ENCODE measurements at regions not wholly inside any gene's neighbourhood (a gene's known extent, or its start where the extent isn't known, plus 50 kb on each side); places are given as distances from the start of the nearest gene placed in this dataset.

DNA sequence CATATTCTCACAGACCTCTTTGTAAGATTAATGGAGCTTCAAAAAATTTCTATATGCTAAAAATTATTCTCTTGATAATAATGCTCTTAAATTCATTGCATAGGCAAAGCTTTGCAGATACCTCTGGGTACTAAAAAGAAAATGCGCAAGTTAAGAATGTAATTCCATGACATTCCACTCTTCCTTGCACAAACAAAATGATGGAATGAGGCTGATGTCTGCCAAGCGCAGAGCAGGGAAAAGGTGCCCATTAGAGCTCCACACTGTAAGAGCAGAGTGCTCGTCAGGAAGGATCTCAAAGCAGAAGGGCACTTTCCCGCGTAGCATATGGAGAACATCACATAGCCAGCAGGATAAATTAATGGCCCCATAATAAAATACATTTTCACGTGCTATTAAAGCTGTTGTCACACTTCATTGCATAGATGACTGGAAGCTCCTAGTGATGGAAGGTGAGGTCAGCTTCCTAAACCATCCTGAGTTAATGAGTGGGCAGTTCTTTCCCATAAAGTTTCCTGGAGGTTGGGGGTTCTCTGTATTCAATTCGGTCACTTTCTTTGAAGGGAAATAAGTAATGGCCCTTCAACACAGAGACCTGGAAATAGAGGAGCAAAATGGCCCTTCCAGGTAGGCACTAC, 1058.9 kb downstream of the GALC start:
- TF ChIP-seq POLR2AphosphoS5 (IDR thresholded peaks at IDR 0.05) (no peak), MXI1 (conservative IDR thresholded peaks at IDR 0.05; ENCODE audit: poor library complexity, severe bottlenecking) (no peak), EP300 (conservative IDR thresholded peaks at IDR 0.05; ENCODE audit: poor library complexity, severe bottlenecking) (no peak), EZH2 (IDR thresholded peaks at IDR 0.05; ENCODE audit: borderline replicate concordance, insufficient read depth, low read length, poor library complexity, severe bottlenecking) (no peak), SMC3 (conservative IDR thresholded peaks at IDR 0.05; ENCODE audit: poor library complexity) (no peak), TAF1 (IDR thresholded peaks at IDR 0.05; ENCODE audit: low read depth) (no peak), RAD21 (conservative IDR thresholded peaks at IDR 0.05) (no peak)
- TF ChIP-seq, protein P1, sequence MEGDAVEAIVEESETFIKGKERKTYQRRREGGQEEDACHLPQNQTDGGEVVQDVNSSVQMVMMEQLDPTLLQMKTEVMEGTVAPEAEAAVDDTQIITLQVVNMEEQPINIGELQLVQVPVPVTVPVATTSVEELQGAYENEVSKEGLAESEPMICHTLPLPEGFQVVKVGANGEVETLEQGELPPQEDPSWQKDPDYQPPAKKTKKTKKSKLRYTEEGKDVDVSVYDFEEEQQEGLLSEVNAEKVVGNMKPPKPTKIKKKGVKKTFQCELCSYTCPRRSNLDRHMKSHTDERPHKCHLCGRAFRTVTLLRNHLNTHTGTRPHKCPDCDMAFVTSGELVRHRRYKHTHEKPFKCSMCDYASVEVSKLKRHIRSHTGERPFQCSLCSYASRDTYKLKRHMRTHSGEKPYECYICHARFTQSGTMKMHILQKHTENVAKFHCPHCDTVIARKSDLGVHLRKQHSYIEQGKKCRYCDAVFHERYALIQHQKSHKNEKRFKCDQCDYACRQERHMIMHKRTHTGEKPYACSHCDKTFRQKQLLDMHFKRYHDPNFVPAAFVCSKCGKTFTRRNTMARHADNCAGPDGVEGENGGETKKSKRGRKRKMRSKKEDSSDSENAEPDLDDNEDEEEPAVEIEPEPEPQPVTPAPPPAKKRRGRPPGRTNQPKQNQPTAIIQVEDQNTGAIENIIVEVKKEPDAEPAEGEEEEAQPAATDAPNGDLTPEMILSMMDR (IDR thresholded peaks at IDR 0.05; ENCODE audit: poor library complexity, severe bottlenecking) = no peak
- TF ChIP-seq, protein P2, sequence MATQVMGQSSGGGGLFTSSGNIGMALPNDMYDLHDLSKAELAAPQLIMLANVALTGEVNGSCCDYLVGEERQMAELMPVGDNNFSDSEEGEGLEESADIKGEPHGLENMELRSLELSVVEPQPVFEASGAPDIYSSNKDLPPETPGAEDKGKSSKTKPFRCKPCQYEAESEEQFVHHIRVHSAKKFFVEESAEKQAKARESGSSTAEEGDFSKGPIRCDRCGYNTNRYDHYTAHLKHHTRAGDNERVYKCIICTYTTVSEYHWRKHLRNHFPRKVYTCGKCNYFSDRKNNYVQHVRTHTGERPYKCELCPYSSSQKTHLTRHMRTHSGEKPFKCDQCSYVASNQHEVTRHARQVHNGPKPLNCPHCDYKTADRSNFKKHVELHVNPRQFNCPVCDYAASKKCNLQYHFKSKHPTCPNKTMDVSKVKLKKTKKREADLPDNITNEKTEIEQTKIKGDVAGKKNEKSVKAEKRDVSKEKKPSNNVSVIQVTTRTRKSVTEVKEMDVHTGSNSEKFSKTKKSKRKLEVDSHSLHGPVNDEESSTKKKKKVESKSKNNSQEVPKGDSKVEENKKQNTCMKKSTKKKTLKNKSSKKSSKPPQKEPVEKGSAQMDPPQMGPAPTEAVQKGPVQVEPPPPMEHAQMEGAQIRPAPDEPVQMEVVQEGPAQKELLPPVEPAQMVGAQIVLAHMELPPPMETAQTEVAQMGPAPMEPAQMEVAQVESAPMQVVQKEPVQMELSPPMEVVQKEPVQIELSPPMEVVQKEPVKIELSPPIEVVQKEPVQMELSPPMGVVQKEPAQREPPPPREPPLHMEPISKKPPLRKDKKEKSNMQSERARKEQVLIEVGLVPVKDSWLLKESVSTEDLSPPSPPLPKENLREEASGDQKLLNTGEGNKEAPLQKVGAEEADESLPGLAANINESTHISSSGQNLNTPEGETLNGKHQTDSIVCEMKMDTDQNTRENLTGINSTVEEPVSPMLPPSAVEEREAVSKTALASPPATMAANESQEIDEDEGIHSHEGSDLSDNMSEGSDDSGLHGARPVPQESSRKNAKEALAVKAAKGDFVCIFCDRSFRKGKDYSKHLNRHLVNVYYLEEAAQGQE (IDR thresholded peaks at IDR 0.05; ENCODE audit: borderline replicate concordance) = peak; percentile 12
